CD4-positive, alpha-beta T cell treated with Interleukin-15 for 1 hour (primary cell): ENCODE measurements at regions not wholly inside any gene's neighbourhood (a gene's known extent, or its start where the extent isn't known, plus 50 kb on each side); places are given as distances from the start of the nearest gene placed in this dataset.
"Not testable (repeated sequence)": the region's sequence is repeated elsewhere in the genome, so short reads cannot be mapped to it uniquely, and the experiment has no call there.

Experiments
- DNase-seq: peaks from one replicate; pipeline ENCODE4 v3.0.0-alpha.2; 2020

DNA sequence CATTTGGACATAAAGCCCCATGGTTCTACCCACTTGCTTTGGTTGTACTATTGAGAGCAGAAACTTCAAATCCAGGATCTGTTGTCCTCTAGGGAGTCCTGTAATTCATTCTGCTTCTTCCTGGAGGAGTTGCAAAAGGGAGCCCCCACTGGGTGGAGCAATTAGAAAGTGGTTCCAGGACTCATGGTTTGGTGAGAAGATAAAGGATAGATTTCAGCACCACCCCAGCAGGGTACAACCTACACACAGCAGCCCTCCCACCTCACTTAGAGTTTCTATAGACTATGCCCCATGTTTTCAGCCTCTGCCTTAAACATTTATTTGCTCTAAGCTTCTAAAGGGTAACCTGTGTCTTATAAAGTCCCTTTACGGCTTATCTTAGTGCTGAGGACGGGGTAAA lies 112.6 kb upstream of the ARRDC3 start:
- no peak for DNase-seq

DNA sequence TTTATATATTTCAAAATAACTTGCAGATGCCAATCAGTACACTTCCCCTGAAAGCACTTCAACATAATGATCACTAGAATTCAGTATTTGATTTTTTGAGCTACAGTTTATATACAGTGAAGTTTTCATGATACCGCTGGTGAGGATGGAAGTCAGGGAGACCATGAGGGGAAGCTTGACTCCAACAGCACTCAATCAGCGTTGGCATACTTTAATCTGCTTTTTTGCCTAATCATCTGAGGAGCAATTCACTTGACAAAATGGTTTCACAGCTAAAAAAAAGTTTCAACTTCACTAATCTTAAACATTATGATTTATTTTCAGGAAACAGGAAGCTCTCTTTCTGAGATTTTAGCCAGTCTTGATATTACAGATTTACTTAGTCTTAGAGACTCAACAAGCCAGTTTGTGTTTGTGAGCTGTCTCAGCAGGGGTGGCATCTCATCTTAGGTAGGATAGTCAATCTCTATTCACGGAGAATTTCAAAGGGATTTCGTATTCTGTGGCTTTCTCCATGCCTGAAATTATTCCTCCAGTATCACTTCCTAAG lies 111.4 kb upstream of the ARRDC3 start:
- no peak for DNase-seq

DNA sequence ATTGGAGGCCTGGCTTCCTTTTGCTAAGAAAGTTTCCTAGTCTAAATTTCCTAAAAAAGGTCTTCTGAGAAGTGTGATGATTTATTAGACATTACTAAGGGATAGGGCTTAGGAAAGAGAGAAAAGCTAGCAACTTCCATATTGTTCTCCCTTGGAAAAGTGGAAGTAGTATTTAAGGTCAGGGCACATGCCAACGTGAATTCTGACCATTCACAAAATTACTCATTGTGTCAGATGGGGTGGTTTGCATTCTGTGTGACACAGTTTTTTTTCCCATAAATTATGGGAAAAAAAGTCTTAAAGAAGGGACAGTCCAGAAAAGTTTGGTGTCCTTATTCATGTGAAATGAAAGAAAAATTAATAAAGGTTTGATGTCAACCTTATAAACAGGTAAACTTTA lies 110.0 kb upstream of the ARRDC3 start:
- no peak for DNase-seq

DNA sequence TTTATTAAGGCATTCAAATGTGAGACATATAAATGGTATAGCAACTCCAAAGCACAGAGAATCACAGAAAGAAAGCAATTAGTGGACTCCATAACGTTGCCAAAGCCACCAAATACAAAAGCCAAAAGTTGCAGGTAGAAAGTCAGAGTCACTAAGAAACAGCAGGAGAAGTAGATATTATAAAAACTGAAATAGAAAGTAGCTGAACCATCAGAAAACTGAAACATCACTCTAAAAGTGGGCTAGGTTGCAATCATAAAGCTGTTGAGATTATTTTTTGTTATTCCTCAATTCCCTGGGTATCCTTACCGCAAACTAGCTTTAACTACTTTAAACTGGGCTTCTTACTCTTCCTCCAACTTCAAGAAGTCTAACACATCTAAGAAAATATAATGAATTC lies 108.1 kb upstream of the ARRDC3 start:
- DNase-seq: no peak

DNA sequence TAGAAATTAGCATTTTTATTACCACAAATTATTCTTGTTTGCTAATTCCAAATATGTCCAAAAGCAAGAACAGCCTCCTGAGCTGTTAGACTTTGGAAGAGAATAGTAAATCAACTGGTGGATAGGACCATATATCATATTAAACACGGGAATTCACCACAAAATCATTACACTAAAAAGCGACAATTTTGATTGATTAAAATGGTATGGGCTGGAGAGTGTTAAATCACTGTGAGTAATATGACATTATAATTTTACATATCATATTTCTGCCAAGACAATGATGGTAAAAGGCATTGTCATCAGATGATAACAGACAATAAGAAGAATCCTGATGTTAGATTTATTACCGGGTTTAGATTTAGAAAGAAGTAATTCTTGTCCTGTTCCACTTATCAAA lies 107.2 kb upstream of the ARRDC3 start:
- no peak for DNase-seq

DNA sequence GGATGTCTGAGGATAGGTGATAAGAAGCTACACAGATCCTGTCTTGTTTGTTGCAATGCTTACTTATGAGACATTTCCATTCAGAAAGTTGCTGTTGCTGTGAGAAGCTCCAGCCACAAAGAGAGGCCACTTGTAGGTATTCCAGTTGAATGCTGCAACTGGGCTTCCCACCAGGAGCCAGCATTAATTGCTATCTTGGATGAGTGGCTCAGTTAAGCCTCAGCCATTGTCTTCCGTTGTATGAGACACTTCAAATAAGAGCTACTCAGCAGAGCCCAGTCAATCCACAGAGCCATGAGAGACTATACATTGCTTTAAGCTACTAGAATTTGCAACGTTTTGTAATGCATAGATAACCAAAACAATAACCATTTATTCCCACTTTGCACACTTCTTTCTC lies 104.3 kb upstream of the ARRDC3 start:
- DNase-seq: no peak

DNA sequence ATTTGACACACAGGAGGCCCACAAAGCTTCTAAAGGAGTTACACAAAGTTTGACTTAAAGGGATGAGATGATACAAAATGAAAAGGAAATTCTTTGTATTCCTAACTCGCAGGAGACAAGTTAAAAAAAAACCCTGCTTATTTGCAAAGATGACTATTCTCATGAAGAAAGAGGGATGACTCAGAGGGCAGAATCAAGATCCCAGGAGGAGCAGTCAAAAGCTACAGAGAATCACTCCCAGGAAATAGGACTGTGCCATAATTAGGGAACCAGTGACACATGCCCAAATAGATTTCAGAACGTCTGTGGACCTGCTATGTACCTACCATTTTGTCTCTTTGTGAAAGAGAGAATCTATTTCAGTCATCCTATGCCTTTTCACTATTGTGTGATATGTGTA lies 103.5 kb upstream of the ARRDC3 start:
- DNase-seq: no peak

DNA sequence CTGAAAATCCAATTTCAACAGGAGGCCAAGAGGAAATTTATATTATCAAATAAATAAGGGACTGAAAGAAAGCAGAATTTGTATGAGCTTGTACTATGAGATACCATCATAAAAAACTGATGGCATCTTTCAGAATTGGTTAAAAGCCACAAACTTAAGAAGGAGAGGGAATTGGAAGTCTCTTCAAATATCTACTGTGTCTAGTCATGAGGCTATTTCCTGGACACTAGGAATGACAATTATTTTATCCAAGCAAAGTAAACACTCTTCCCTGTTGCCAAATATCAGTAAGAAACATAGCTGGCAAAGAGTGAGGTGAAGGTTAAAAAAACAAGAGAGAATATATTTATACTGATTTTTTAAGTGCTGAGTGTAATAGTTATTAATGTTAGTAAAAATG lies 101.5 kb upstream of the ARRDC3 start:
- no peak for DNase-seq

DNA sequence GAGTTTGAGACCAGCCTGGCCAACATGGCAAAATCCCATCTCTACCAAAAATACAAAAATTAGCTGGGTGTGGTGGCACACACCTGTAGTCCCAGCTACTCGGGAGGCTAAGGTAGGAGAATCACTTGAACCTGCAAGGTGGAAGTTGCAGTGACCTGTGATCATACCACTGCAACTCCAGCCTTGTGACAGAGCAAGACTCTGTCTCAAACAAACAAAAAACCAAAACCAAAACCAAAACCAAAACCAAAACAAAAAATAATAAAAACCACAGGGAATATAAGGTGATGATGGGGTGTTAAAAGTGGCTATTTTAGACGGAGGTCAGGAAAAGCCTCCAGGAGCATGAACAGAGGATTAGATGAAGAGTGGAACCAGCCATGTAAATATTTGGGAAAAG lies 96.3 kb upstream of the ARRDC3 start:
- not testable (repeated sequence) for DNase-seq

DNA sequence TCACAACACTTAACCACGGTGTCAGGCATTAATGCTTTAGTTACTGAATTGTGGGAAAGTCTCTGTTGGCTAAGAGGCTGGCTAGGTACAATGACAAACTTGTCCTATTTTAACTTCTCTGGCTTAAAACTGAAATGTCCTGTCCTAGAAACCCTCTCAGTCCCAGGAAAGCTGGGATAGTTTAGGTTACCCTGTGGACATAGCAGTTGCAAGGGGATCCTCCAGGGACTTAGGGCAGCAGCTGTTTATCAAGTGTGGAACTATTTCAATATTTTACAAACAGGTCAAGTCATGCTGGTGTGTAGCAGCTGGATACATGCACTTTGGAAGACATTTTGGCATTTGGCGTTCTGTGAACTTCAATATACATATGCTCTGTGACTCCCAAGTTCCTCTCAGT lies 95.0 kb upstream of the ARRDC3 start:
- no peak for DNase-seq

DNA sequence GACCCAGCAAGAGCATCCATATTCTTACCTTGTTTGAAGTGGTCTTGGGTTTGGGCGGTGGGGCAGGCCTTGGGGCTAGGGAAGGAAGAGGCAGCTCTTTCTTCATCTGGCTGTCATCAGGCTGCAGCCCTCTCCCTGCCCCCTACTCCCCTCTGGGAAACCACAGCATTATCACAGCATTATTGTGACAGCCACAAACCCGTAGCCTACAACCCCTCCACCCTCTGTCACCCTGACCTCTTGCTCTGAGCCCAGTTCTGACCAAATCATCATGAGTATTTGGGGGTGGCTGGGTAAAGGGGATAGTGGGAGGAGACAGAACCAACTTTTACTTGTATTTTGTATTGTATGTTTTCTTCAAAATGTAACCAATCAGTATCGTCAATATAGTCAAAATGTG lies 94.3 kb upstream of the ARRDC3 start:
- DNase-seq: no peak

DNA sequence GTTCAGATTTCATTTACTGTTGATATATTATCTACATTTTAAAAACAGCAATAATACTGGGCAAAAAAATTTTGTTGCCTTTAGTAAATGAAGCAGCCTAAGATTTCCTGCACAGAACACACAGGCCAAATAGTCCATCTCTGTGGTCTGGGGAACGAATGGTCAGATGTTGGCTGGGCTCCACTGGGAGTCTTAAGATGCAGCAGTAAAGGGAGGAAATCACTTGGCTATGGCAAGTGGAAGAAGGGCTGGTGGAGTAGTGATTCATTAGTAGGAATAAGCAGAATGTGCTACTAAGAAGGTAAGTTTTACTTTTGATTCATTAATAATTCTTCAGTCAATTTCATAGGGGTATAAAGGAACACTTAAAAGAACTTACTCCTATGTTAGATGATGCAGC lies 91.1 kb upstream of the ARRDC3 start:
- DNase-seq: no peak

DNA sequence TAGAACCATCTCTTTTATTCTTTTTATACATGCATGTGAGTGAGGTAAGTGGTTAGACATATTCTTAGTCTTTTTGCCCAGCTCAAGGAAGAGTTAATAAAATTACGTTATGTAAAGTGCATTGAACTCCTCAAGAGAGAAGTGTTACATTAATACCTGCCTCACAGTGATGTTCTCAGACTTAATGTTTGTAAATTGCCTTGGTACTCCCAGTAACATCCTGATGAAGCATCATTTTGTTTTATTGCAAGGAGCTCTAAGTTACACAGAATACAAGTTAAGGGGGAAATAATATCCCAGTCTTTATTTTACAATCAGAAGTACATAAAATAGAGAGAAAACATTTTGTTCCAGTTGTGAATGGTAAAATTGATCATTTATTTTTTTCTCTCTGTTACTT lies 89.5 kb upstream of the ARRDC3 start:
- DNase-seq: no peak

DNA sequence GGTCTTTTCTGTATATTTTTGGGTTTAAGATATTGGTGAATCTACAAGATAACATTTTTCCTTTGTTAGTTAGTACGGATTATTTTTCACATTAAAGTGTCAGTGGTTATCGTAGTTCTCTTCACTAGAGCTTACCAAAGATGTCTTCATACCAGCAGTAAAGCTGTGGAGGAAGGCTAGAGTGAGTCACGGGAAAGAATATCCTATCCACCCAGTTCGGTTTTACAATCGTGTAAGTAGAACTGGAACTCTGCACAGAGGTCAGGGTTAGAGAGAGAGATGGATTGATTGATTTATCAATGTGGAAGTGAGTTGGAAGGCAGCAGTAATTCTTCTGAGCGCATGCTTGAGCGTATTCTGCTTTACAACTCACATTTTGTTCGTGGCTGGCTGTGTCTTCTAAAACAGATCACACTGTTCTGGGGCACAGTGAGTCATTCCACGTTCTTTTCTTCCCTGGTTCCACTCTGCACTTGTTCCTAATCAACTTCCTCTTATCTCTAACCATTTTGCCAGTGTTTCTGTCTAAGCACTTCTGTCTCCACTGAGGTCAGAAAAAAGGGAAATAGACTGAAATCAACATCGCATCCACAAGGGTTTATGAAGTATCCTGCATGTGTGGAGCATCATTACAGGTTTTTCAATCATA lies 86.5 kb upstream of the ARRDC3 start:
- DNase-seq: no peak

DNA sequence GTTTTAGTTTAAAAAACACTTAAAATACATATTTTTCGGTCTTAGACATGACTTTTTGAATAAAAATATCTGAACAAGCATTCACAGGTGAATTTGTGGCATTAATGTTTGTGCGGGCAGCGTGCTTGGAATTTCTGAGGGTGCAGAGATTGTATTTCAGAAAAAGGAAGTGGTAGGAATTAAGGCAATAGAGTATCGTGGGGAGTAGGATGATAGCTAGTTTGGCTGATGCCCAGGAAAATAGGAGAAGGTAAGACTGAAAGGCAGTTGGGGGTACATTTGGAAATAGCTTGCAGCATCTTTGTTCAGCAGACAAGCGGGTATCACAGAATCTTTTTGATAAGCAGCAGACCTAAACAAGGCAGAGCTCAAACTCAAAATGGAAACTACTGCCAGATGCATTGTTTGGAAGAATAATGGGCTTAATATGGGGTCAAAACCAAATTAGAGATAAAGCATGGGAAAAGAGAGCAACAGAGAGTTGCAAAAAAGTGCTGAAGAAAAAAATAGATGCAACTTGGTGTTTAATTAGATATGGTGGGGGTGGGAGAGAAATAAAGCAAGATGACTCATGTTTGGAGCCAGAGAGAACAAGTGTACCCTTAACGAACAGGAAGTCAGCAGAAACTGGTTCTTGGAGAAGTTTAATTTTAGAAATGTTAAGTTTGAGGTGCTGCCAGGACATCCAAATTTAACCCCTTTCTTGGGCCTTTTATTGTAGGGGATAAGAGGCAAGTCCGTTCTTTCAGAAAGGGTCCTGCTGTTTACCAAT lies 85.7 kb upstream of the ARRDC3 start:
- no peak for DNase-seq

DNA sequence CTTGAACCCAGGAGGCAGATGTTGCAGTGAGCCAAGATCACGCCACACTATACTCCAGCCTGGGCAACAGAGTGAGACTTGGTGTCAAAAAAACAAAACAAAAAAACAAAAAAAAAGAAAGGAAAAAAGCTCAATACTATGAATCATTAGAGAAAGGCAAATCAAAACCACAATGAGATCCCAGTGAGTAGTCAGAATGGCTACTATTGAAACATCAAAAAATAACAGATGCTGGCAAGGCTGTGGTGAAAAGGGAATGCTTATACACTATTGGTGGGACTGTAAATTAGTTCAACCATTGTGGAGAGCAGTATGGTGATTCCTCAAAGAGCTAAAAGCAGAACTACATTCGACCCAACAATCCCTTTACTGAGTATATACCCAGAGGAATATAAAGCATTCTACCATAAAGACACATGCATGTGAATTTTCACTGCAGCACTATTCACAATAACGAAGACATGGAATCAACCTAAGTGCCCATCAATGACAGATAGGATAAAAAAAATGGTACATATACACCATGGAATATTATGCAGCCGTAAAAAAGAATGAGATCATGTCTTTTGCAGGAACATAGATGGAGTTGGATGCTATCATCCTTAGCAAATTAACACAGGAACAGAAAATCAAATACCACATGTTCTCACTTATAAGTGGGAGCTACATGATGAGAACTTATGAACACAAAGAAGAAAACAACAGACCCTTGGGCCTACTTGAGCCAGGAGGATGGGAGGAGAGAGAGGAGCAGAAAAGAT lies 81.9 kb upstream of the ARRDC3 start:
- DNase-seq: no peak

DNA sequence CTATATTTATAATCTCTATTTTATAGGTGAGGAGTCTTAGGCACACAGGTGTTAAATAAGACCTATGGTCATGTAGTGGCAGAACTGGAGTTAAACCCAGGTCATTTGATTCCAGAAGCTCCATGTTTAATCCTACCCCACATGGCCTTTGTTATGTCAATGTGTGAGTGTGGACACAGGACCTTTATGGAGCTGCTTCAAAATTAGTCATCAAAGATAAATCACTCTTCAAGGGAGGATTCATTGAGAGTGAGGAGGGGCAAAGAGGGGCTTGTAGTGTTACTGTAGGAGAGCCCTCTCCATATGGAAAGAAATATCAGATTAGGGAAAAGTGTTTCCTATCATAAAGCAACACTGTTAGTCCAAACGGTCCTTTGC lies 74.6 kb upstream of the ARRDC3 start:
- no peak for DNase-seq

DNA sequence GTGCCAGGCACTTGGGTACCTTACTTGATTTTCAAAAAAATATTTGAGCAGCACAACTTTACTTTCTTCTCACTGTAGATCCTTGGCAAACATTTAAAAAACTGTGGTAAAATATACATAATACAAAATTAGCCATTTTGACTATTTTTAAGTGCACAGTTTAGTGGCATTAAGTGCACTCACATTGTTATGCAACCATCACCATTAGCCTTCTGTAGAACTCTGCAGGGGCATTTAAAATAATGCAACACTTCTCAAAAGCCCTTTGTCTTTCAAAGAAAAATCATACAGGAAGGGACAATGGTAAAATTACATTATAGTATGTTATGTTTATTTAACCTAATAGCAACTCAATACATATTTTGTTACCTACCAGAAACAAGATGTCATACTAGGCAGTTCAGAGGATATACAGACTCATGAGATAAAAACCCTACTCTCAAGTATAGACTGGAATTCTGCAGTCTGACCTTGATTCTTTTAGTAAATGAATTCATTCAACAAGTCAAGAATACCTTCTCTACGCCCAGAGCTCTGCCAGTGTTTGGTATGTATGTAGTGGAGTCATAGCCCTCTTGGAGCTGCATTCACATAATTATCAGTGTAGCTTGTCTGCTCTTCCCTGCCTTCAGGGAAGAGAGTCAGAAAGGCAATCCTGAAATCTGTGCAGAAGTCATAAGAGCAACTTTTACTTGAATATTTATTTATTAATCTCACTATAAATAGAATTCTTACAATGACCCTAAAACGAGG lies 74.0 kb upstream of the ARRDC3 start:
- DNase-seq: no peak

DNA sequence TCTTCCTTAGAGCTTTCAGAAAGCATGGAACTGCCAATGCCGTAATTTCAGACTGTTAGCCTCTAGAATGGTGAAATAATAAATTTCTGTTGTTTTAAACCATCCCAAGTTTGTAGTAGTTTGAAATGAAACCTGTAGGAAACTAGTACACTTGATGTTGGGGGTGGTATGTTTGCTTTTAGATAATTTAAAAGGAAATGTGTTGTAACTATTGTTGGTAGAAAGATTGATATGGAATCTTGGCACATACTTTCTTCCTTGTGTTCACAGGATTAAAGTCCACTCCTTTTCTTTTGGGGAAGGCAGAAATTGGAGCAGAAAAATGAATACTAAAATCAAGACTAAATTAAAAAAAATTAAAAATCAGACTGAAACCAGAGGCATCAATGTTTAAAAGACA lies 66.0 kb upstream of the ARRDC3 start:
- no peak for DNase-seq

DNA sequence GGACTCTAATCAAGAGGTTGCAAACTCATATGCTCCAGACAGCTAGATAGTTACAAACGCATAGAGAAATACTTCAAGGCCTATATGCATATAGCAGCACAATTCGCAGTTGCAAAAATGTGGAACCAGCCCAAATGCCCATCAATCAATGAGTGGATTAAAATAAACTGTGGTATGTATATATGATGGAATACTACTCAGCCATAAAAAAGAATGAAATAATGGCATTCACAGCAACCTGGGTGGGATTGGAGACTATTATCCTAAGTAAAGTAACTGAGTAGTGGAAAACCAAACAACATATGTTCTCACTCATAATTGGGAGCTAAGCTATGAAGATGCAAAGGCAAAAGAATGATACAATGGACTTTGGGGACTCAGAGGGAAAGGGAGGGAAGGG lies 65.0 kb upstream of the ARRDC3 start:
- not testable (repeated sequence) for DNase-seq

DNA sequence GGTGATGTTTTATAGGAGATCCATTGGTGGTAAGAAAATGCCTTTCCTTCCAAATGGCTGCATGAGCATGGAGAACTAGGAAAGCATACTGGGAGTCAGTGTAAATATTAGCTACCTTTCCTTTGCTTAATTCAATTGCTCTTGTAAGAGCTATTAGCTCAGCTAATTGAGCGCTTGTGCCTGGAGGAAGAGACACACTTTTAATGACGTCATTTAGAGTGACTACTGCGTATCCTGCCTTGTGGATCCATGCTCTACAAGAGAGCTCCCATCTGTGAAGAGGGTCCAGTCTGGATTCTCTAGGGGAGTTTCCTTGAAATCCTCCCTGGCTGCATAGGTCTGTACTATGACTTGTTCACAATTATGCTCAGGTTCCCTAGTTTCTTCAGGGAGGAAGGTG lies 63.8 kb upstream of the ARRDC3 start:
- not testable (repeated sequence) for DNase-seq

DNA sequence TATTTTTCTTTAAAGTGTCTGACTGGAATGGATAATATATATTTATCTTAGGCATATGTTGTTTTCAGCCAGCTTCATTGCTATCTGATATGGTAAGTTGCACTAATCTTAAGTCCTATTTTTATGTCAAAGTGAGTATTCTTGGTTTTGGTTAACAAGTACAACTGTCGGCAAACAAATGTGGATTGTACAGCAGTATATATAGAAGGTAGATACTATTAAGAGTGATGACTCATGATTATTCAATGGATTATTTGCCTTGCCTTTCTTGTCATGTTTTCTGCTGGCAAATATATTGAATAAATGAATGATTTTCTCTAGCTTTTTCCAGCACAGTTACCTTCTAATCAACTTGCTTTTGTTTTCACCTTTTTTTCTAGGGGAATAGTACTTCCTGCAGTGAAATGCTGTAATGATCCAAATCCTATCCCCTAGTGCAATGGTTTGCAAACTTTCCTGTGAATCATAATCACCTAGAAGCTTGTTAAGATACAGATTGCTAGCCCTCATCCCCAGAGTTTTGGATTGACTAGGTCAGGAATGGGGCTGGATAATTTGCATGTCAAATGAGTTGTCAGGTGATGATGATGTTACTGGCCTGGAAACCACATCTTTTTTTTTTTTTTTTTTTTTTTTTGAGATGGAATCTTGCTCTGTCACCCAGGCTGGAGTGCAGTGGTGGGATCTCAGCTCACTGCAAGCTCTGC lies 60.8 kb upstream of the ARRDC3 start:
- no peak for DNase-seq

DNA sequence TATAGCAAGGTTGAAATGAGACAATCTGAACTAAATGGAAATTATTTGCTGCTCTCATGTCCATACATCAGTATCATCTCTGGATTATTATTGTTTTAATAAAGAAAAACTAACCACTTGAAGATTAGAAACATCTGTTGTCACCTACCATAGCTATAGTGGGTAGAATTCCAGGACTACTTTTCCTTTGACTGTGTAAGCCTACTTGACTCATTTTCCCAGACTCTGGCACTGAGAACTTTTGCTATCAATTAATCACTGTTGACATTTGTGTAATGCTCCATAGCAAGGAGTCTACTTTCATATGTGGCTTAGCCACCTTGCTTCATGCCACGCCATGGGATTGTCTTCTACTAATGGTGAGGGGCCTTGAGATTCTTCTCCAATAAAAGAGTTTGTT lies 59.9 kb upstream of the ARRDC3 start:
- DNase-seq: no peak
